SKM-1 (cell line): ENCODE measurements at regions not wholly inside any gene's neighbourhood (a gene's known extent, or its start where the extent isn't known, plus 50 kb on each side); places are given as distances from the start of the nearest gene placed in this dataset.

ENCODE experiments used
- DNase-seq: peaks from one replicate; lab custom pipeline; 2025; ENCODE audit not compliant: unreplicated experiment; lab: John Stamatoyannopoulos, UW

GRCh38 chr13:106433066-106433465 is 102.4 kb downstream of the EFNB2 start:
- no peak for DNase-seq

- no peak for DNase-seq
Measured at GRCh38 chr13:106432636-106433035, 102.8 kb downstream of the EFNB2 start.

DNA sequence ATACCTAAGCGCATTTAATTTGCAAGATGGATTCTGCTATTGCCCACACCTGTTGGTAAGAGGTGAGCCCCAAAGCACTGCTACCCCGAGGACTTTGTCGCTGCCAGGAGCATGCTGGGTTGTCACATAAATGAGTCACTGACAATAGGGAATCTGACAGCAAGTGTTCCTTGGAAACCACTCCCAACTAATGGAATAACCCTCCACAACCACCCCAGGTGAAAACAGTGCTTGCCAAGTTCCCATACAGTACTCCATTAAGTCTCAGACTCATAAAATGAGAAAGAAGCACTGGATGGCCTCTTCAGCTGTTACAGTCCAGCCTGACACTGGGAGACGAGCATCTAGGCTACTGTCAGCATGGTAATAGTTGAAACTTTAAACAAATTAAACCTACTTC is 108.6 kb downstream of the EFNB2 start:
- DNase-seq, result no peak

DNA sequence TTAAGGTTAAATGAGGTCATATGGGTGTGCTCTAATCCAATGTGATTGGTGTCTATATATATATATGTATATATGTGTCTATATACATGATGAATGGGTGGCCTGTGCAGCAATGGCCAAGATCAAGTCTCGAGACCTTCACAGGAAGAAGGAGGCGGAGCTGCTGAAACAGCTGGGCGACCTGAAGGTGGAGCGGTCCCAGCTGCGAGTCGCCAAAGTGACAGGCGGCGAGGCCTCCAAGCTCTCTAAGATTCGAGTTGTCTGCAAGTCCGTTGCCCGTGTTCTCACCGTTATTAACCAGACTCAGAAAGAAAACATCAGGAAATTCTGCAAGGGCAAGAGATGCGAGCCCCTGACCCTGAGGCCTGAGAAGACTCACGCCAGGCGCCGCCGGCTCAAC is 109.8 kb downstream of the EFNB2 start:
- no peak for DNase-seq

GRCh38 chr13:106424805-106425204 is 110.7 kb downstream of the EFNB2 start:
- DNase-seq, result no peak

DNA sequence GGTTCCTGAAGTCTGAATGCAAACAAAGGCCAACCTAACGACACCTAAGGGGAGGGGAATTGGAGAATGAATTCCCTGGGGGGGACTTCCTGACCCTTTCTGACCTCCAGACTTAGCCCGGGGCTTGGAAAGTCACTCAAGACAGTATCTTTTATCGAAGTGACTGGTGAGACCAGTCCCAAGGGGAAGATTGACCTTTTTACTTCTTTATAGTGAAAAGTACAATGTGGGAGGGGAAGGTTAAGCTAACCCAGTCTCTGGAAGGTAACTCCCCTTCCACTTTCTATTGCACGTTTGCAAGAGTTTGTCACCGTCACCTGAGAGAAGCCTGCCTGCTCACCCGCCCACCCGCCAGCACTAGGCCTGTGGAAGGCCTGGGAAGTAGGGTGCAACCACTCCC is 111.9 kb downstream of the EFNB2 start:
- DNase-seq, result no peak

- DNase-seq, result no peak
Measured at GRCh38 chr13:106418556-106418955, 116.9 kb downstream of the EFNB2 start.

- DNase-seq, result no peak
Measured at GRCh38 chr13:106417467-106418110, 117.9 kb downstream of the EFNB2 start.

GRCh38 chr13:106416645-106417044 is 118.8 kb downstream of the EFNB2 start:
- no peak for DNase-seq

DNA sequence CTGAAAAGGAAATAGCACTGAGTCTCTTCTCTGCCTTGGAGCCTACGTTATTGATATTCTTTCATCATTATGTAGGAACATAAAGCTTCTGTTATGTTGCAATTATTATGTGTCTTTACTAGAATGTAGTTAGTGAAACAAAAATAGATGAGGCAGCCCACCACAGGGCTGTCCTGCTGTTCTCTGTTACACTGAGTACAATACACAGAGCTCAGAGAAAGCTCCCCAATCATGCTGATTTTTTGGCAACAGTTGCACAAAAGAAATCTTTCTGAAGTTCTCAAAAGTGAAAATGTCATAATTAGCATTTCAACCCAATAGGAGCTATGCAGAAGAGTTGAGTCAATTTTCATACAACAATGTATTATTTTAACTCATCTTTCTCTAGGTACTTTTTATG is 119.5 kb downstream of the EFNB2 start:
- no peak for DNase-seq

- no peak for DNase-seq
Measured at GRCh38 chr13:106415442-106415841, 120.0 kb downstream of the EFNB2 start.

GRCh38 chr13:106407338-106407737 is 128.1 kb downstream of the EFNB2 start:
- no peak for DNase-seq

GRCh38 chr13:106405731-106406130 is 129.7 kb downstream of the EFNB2 start:
- DNase-seq, result no peak

DNA sequence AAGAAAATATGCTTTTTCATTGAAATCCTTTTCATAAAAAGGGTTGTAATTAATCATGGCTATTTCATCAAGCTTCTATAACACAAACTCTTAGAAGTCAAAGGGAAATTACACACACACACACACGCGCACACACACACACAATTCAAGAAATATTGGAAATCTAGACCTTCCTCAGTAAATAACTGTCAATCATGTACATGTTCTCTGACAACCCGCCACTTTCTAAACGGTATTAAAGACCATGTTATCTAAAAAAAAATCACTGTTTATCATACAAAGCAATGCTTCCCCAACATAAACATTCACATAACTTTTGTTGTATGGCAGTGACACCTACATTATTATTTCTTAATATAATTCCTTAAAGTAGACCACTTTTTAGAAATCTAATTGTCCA is 132.2 kb downstream of the EFNB2 start:
- DNase-seq, result no peak

GRCh38 chr13:106402866-106403265 is 132.6 kb downstream of the EFNB2 start:
- DNase-seq, result no peak

DNA sequence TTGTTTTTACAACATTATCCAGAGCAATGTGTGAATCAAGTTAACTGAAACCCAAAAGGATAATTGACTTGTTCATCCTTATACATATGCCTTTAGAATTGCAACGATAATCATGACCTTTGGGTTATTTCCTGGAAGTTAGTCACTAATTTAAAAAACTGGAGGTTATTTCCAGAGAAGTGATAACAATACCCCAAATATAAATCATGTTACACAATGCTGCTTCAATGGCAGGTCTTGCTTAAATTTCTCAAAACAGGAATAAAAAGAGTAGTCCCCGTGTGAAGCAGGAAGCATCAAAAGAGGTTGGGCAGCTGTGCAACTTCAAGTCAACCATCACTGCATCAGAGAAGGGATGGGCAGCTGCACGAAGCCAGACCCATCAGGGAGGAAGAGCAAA is 134.4 kb downstream of the EFNB2 start:
- no peak for DNase-seq

- DNase-seq, result no peak
Measured at GRCh38 chr13:106400289-106400688, 135.2 kb downstream of the EFNB2 start.

GRCh38 chr13:106398289-106398688 is 137.2 kb downstream of the EFNB2 start:
- no peak for DNase-seq

DNA sequence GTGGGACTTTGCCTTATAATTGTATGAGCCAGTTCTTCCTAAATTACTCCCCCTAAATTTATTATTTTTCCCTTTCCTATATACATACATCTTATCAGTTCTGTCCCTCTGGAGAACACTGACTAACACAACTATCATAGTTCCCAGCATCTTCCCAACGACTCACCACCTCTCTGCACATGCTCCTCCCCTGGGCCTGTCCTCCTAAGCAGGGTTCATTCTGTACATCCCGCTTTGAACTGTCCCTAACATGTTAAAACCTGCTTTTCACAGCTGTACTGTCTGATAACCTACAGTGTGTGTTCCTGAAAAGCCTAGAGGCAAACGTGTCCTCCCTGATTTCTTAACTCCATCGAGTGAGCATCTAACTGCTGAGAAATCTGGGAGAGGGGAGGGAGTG is 141.7 kb downstream of the EFNB2 start:
- no peak for DNase-seq

GRCh38 chr13:106391681-106392080 is 143.8 kb downstream of the EFNB2 start:
- no peak for DNase-seq

DNA sequence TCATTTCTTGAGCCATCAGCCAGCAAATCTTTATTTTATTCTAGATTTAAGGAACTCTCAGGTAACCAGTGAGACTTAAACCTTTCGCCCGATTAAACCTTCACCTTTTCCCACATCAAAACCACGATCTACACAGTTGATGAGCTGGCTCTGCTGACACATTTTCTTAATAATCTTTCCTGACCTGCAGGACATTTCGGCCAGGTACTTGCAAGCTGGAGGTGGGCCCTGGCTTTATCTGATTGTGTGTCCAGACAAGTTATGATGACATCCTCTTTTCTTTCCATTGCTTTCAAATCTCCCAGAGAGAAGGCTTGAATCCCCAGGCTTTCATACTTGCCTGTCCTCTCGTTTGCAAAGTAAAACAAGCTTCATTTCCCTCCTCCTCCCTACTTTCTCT is 144.2 kb downstream of the EFNB2 start:
- DNase-seq, result no peak

GRCh38 chr13:106390367-106390766 is 145.1 kb downstream of the EFNB2 start:
- DNase-seq, result no peak

DNA sequence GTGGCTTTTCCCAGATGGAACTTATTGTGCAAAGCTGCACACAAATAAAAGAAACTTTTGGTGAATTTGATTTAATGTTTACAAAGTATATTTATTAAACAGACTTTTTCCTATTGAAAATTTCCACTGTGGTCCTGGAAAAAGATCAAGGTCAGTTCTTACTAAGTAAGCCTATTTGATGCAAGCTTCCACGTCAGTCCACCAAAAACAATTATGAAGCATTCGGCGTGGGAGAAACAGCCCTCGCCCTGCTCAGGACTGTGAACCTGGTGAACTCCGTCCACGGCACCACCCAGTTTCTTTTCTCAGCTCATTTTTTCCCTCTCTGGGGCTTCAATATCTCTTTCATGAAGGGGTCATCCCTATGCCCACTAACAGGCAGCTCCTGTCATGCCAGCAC is 149.8 kb downstream of the EFNB2 start:
- no peak for DNase-seq

- no peak for DNase-seq
Measured at GRCh38 chr13:106384516-106384915, 150.9 kb downstream of the EFNB2 start.
